Peyer's patch (tissue), 4 donors: ENCODE measurements at regions not wholly inside any gene's neighbourhood (a gene's known extent, or its start where the extent isn't known, plus 50 kb on each side); places are given as distances from the start of the nearest gene placed in this dataset.

Experiments
- POLR2A ChIP-seq, 2 donors: fragments of 450-650 bp; IDR thresholded peaks; one replicate each; pipeline ENCODE4 v1.5.1; 2017; ENCODE audit warnings: antibody characterized with exemption in 2 of 2, mild to moderate bottlenecking in 2 of 2, moderate library complexity in 2 of 2
- TF ChIP-seq, protein P1 (sequence below), 6 experiments: fragments of 450-650 bp in 4 of 6; fragments of 200-600 bp in 2 of 6; sonication (generic) in 1 of 6; IDR thresholded peaks; one replicate each; pipeline ENCODE4 v1.5.1; 2017 to 2019; ENCODE audit warnings: antibody characterized with exemption in 6 of 6, mild to moderate bottlenecking in 3 of 6, moderate library complexity in 1 of 6

DNA sequence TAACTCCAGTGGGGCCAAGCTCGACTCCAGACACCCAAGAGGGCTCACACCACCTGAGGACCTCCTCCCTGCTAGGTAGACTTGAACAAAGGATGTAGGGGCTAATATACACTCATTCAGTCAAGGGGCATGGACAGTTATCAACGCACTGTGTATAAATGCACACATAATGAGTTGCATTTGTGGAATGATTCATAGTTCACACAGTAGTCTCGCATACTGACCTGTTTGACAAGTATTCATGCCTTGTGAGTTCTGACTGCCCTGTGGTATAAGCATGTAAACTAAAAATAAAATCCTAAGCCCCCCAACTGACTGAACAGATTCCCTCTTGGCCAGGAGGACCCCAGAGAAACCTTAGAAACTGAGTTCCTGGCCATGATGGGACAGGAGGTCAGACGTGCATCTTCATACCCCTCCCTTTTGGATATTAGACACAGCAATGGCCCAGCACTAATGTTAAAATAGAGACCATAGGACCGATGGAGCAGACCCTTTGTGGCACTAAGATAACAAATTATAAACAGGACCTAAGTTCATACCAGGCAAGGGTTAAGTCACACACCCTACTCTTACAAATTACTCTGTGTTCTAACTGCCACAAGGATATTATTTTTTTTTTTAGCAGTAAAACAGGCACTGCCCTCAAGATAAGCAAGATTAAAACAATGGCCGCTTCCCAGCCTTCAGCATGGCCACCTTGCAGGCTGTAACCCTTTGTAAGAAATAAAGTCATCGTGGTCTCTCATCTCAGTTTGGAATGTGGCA is 124.4 kb downstream of the TTLL2 start:
- TF ChIP-seq, protein P1, sequence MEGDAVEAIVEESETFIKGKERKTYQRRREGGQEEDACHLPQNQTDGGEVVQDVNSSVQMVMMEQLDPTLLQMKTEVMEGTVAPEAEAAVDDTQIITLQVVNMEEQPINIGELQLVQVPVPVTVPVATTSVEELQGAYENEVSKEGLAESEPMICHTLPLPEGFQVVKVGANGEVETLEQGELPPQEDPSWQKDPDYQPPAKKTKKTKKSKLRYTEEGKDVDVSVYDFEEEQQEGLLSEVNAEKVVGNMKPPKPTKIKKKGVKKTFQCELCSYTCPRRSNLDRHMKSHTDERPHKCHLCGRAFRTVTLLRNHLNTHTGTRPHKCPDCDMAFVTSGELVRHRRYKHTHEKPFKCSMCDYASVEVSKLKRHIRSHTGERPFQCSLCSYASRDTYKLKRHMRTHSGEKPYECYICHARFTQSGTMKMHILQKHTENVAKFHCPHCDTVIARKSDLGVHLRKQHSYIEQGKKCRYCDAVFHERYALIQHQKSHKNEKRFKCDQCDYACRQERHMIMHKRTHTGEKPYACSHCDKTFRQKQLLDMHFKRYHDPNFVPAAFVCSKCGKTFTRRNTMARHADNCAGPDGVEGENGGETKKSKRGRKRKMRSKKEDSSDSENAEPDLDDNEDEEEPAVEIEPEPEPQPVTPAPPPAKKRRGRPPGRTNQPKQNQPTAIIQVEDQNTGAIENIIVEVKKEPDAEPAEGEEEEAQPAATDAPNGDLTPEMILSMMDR (IDR thresholded peaks at IDR 0.05), result no peak
- no peak for TF ChIP-seq POLR2A (IDR thresholded peaks at IDR 0.05)
